ENCODE measurements at regions not wholly inside any gene's neighbourhood (a gene's known extent, or its start where the extent isn't known, plus 50 kb on each side); places are given as distances from the start of the nearest gene placed in this dataset.

DNA sequence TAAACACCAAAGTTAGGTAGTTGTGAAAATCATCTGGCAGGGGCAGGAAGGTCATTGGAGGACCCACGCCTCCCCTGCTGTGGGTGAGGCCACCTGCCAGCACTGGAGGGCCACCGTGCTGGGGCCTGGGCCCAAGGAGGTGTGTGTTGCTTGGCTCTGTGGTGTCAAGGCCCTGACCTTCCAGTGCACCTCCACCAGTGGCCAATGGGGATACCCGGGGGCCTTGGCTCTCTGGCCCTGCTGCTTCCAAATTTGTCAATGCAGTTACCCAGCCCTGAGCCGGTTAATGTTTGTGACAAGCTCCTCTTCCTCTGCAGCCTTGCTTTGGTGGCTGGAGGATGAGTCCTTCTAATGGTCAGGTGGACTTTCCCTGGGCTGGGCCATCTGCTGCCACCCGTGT, 150.2 kb downstream of the KLF13 start:
- TF ChIP-seq, protein P1, sequence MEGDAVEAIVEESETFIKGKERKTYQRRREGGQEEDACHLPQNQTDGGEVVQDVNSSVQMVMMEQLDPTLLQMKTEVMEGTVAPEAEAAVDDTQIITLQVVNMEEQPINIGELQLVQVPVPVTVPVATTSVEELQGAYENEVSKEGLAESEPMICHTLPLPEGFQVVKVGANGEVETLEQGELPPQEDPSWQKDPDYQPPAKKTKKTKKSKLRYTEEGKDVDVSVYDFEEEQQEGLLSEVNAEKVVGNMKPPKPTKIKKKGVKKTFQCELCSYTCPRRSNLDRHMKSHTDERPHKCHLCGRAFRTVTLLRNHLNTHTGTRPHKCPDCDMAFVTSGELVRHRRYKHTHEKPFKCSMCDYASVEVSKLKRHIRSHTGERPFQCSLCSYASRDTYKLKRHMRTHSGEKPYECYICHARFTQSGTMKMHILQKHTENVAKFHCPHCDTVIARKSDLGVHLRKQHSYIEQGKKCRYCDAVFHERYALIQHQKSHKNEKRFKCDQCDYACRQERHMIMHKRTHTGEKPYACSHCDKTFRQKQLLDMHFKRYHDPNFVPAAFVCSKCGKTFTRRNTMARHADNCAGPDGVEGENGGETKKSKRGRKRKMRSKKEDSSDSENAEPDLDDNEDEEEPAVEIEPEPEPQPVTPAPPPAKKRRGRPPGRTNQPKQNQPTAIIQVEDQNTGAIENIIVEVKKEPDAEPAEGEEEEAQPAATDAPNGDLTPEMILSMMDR (IDR thresholded peaks at IDR 0.05), result no peak
- no peak for TF ChIP-seq POLR2AphosphoS5 (IDR thresholded peaks at IDR 0.05)

Data from prostate gland (tissue), 2 donors.